Body of pancreas (tissue), 4 donors: ENCODE measurements at regions not wholly inside any gene's neighbourhood (a gene's known extent, or its start where the extent isn't known, plus 50 kb on each side); places are given as distances from the start of the nearest gene placed in this dataset.

Experiments
- CTCF ChIP-seq, 7 experiments: fragments of 450-650 bp in 4 of 7; fragments of 200-600 bp in 3 of 7; sonication (generic) in 3 of 7; IDR thresholded peaks; one replicate each; pipeline ENCODE4 v1.5.1; 2016 to 2019; ENCODE audit warnings: antibody characterized with exemption in 7 of 7
- POLR2A ChIP-seq, 3 donors: fragments of 450-650 bp; IDR thresholded peaks; one replicate each; pipeline ENCODE4 v1.6.1; 2016; ENCODE audit warnings: antibody characterized with exemption in 3 of 3, mild to moderate bottlenecking in 2 of 3

GRCh38 chr20:21016751-21017150 lies 89.4 kb downstream of the LINC00237 start:
- TF ChIP-seq CTCF (IDR thresholded peaks at IDR 0.05) (no peak), POLR2A (IDR thresholded peaks at IDR 0.05) (no peak)
